ENCODE measurements at regions not wholly inside any gene's neighbourhood (a gene's known extent, or its start where the extent isn't known, plus 50 kb on each side); places are given as distances from the start of the nearest gene placed in this dataset.

DNA sequence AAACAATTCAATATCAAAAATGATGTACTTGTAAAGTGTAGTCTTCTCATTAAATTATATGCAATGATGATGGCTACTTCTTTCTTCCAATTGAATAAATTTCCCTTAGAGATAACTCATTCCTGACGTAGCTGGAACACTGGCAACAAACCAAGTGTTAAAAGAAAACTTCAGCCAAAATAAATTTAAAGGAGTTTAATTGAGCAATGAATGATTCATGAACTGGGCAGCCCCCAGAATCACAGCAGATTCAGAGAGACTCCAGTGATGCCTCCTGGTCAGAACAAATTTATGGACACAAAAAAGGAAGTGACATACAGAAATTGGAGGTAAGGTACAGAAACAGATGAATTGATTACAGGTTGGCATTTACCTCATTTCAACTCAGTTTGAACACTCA, 276.5 kb downstream of the DSC3 start:
- Mint-ChIP-seq H3K4me1 (ENCODE audit: unreplicated experiment) (peaks cover 9% of the 10 kb centered on the region), H3K27ac (no peak overlapping the region), H3K36me3 (no peaks in the 10 kb centered on the region), H3K27me3 (no peaks in the 10 kb centered on the region), H3K9me3 (no peaks in the 10 kb centered on the region), H3K4me3 (no peak overlapping the region)
- TF ChIP-seq, protein P1, sequence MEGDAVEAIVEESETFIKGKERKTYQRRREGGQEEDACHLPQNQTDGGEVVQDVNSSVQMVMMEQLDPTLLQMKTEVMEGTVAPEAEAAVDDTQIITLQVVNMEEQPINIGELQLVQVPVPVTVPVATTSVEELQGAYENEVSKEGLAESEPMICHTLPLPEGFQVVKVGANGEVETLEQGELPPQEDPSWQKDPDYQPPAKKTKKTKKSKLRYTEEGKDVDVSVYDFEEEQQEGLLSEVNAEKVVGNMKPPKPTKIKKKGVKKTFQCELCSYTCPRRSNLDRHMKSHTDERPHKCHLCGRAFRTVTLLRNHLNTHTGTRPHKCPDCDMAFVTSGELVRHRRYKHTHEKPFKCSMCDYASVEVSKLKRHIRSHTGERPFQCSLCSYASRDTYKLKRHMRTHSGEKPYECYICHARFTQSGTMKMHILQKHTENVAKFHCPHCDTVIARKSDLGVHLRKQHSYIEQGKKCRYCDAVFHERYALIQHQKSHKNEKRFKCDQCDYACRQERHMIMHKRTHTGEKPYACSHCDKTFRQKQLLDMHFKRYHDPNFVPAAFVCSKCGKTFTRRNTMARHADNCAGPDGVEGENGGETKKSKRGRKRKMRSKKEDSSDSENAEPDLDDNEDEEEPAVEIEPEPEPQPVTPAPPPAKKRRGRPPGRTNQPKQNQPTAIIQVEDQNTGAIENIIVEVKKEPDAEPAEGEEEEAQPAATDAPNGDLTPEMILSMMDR (conservative IDR thresholded peaks at IDR 0.05): no peak
- DNase-seq (ENCODE audit: extremely low spot score, unreplicated experiment): no peak

DNA sequence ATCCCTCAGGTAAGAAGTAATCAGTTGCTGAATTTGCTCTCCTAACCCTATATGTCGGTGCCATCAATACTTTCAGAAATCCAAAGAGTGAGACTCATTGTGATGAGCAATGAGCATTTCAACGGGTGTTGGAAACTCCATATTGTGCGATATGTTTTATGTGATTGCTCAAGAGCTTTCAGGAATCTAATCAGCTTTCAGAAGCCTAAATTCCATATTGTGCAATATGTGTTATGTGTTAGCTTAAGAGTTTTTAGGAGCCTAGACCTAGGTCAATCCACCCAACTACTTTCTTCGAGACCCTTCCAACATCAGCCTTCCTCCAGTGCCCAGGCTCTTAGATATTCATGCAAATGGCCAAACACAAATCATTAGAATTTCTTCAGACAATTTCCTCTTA, 277.3 kb downstream of the DSC3 start:
- Mint-ChIP-seq H3K4me3 (no peak overlapping the region), H3K27ac (no peak overlapping the region)

GRCh38 chr18:30763902-30764350, 278.6 kb downstream of the DSC3 start:
- H3K36me3 Mint-ChIP-seq: no peaks in the 10 kb centered on the region
- H3K4me1 Mint-ChIP-seq (ENCODE audit: unreplicated experiment): peaks cover 9% of the 10 kb centered on the region
- no peaks in the 10 kb centered on the region for H3K9me3 Mint-ChIP-seq
- no peak overlapping the region for H3K4me3 Mint-ChIP-seq
- TF ChIP-seq, protein P1 (conservative IDR thresholded peaks at IDR 0.05): no peak
- H3K27me3 Mint-ChIP-seq: no peaks in the 10 kb centered on the region
- DNase-seq (ENCODE audit: extremely low spot score, unreplicated experiment): no peak
- H3K27ac Mint-ChIP-seq: no peak overlapping the region

More for the DNA sequence above, 277.3 kb downstream of the DSC3 start:
- H3K9me3 Mint-ChIP-seq: no peaks in the 10 kb centered on the region
- DNase-seq (ENCODE audit: extremely low spot score, unreplicated experiment): no peak
- H3K4me1 Mint-ChIP-seq (ENCODE audit: unreplicated experiment): peaks cover 9% of the 10 kb centered on the region
- H3K36me3 Mint-ChIP-seq: no peaks in the 10 kb centered on the region
- TF ChIP-seq, protein P1 (conservative IDR thresholded peaks at IDR 0.05): no peak
- no peaks in the 10 kb centered on the region for H3K27me3 Mint-ChIP-seq

DNA sequence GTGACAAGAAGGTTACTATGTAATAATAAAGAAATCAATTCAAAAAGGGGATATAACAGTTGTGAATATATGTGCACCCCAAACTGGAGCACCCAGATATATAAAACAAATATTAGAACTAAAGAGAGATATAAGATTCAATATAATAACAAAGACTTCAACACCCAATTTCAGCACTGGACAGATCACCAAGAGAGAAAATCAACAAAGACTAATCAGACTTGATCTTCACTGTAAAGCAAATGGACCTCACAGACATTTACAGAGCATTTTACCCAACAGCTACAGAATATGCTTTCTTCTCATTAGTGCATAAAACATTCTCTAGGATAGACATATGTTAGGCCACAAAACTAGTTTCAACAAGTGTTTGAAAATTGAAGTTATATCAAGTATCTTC, 287.7 kb downstream of the DSC3 start:
- H3K4me3 Mint-ChIP-seq: no peak overlapping the region
- no peak for DNase-seq (ENCODE audit: extremely low spot score, unreplicated experiment)
- H3K36me3 Mint-ChIP-seq: no peaks in the 10 kb centered on the region
- TF ChIP-seq, protein P1 (conservative IDR thresholded peaks at IDR 0.05): no peak
- no peaks in the 10 kb centered on the region for H3K27me3 Mint-ChIP-seq
- no peak overlapping the region for H3K27ac Mint-ChIP-seq
- H3K9me3 Mint-ChIP-seq: no peaks in the 10 kb centered on the region
- H3K4me1 Mint-ChIP-seq (ENCODE audit: unreplicated experiment): no peaks in the 10 kb centered on the region

GRCh38 chr18:30748541-30748940, 294.0 kb downstream of the DSC3 start:
- Mint-ChIP-seq H3K4me1 (ENCODE audit: unreplicated experiment) (no peaks in the 10 kb centered on the region), H3K36me3 (no peaks in the 10 kb centered on the region), H3K9me3 (no peaks in the 10 kb centered on the region), H3K27ac (no peak overlapping the region), H3K27me3 (peaks cover 2% of the 10 kb centered on the region), H3K4me3 (no peak overlapping the region)
- TF ChIP-seq, protein P1 (conservative IDR thresholded peaks at IDR 0.05): no peak
- no peak for DNase-seq (ENCODE audit: extremely low spot score, unreplicated experiment)

GRCh38 chr18:30746224-30746623, 296.3 kb downstream of the DSC3 start:
- Mint-ChIP-seq H3K27ac (no peak overlapping the region), H3K36me3 (no peaks in the 10 kb centered on the region), H3K4me3 (no peak overlapping the region), H3K4me1 (ENCODE audit: unreplicated experiment) (no peaks in the 10 kb centered on the region), H3K9me3 (no peaks in the 10 kb centered on the region), H3K27me3 (peaks cover 2% of the 10 kb centered on the region)
- TF ChIP-seq, protein P1 (conservative IDR thresholded peaks at IDR 0.05): no peak
- DNase-seq (ENCODE audit: extremely low spot score, unreplicated experiment): no peak
